Stimulated activated CD4-positive, alpha-beta T cell treated with anti-CD3 and anti-CD28 coated beads, TNF-alpha, amount 100 ng/mL, for 24 hours (primary cell): ENCODE measurements at regions not wholly inside any gene's neighbourhood (a gene's known extent, or its start where the extent isn't known, plus 50 kb on each side); places are given as distances from the start of the nearest gene placed in this dataset.
"Not testable (repeated sequence)": the region's sequence is repeated elsewhere in the genome, so short reads cannot be mapped to it uniquely, and the experiment has no call there.

Source experiments
- DNase-seq, 3 experiments: peaks; one replicate each; pipeline ENCODE4 v3.0.0-alpha.2; 2020; ENCODE audit warnings: low read depth in 3 of 3

DNA sequence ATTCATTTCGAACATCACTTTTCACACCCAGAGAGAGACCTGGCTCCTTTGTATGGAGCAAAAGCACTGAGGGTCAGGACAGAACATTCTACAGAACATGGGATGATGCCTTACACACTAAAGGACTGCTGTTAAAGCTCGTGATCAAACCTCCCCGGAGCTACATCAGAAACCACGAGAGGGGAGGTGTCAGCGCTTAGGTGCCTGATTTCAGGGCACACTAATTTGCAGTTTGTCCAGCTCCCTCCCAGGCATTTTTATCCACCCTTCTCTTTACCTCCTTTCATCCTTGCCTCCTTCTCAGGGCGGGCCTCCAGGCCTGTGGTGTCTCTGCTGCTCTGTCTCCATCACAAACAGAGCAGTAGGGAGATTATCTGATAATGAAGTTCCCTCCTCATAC, 127.5 kb downstream of the VPREB1 start:
- no peak for DNase-seq

DNA sequence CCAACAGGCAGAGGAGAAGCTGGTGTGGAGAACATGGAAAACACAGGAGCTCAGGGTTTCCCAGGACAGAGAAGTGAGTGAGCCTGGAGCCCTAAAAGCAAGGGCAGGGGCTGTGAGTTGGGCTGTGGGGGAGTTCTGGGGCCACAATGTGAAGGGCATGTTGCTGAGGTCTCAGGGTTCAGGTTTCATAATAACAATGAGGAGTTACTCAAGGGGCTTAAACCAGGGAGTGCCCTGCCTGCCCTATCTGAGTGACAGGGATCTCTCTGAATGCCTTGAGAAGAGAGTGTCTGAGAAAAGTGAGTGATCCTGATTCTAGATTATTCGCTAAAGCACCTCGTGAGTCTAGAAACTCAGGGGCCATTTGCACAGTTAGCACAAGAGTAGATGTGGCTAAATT, 129.6 kb downstream of the VPREB1 start:
- DNase-seq: no peak

DNA sequence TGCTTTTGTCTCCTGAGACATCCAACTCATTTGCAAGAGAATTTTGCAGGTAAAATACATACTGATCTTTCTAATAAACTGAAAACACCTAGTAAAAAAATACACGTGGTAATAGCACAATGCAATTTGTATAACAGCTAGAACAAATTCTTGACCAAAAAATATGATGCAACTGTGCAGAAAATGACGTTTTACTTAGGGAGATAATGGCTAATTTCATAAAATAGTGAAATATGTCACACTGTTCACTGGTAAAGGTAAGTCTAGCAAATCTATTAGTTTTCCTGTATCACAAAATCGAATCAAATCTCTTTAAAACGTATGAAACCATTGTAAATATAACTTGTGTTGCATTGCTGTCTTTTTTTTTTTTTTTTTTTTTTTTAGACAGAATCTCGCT, 130.0 kb downstream of the VPREB1 start:
- DNase-seq: no peak

DNA sequence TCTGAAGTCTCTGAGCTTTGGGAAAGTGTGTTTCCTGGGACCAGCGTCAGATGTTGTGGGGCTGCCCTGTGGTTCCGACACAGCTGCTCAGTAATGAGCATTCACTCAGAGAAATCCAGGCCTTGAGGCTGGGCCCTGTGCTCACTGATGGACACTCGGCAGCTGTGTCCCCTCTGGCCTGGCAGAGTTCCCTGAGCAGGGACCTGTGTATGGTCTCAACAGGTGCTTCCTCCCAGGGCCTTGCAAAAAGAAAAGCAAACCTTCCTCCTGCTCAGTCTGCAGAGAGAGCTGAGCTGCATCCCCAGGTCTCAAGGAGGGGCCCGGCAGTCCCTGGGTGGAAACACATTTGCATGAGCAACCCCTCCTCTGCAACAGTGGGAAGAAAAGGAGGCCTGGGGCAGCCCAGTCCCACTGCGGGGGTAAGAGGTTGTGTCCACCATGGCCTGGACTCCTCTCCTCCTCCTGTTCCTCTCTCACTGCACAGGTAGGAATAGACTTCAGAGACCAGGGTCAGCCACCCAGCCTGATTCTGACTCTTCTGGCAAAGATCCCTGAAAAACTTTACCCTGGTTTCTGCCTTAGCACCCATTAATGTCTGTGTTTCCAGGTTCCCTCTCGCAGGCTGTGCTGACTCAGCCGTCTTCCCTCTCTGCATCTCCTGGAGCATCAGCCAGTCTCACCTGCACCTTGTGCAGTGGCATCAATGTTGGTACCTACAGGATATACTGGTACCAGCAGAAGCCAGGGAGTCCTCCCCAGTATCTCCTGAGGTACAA, 131.2 kb downstream of the VPREB1 start:
- no peak for DNase-seq

DNA sequence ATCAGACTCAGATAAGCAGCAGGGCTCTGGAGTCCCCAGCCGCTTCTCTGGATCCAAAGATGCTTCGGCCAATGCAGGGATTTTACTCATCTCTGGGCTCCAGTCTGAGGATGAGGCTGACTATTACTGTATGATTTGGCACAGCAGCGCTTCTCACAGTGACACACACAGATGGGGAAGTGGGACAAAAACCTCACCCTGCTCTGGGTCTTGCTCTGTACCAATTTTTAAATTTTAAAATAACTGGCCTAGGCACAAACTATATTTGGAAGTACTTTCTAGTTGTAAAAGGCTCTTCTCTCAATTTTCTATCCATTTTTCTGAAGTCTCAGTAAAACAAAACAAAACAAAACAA, 131.7 kb downstream of the VPREB1 start:
- no peak for DNase-seq

DNA sequence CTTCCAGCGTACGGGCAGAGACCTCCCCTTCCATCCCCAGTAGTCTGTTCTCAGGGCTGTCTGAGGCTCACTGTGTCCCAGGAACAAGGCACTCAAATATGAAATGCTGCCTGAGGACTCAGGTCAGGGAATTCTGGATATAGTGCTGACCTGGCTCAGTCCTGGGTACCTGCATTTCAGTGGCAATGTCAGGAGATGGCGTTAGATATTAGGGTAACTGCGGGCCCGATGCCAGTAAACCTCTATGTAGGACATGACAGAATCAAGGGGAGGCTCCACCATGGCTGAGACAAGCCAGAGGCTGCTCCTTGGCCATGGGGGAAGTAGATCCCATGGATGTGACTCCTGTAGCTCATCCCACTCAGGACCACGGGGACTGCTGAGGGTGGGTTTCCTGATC, 131.7 kb downstream of the ZNF280B start:
- DNase-seq: not testable (repeated sequence)

DNA sequence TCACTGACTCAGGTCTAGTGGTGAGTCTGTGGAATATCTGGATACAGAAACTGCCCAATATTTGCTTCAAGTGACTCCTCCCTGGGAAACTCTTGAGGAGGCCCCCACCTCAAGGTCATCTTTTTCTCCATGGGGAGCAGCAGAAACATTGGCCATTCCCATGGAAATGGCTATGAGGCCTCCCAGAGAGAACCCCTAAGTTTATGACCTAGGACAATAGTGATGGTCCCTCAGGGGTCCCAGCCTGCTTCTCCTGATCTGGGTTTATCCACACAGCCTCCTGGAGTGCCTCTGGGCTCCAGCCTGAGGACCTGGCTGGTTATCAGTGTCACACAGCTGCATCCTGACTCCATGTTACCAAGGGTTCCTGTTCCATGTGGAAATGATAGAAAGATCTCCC, 131.2 kb downstream of the ZNF280B start:
- no peak for DNase-seq

DNA sequence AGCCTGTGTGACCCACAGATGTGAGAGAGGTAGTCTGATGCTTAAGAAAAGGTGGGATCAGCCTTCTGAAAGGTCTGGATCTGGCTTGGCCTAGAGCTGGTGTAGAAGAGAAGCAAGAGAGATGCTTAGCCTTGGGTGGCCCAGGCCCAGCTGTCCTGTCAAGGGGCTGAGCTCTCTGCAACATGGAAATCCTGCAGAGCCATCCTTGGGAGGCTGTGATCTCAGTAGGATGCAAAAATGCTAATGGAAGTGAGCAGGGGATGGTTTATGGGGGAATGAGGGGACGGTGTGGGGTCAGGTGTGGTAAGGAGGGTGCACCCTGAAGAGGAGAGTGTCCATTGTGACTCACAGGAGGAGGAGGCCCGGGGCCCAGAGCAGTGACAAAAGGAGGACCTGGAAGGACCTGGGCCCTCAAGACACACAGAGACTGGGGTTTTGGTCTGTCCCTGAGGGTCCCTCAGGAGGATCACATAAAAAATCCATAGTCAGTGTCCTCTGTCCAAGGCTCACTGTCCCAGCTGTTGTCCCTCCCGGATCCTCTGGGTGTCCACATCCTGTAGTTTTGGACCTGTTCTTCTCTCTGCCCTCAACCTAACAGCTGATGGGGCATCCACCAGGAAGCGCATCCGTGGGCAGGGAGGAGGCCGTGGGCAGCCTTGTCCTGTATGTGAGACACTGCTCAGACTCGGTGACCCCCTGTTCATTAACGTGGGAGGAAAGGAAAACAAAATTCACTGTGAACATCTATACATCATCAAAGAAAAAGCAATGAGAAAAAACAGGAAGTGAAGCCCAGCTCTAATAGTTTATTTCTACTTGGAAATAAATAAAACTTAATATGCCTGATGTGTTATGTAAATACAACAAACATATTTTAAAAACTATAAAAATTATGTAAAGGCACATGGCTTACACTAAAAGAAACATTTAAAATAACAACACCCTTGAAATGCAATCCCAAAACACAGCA, 129.8 kb downstream of the ZNF280B start:
- DNase-seq: no peak

DNA sequence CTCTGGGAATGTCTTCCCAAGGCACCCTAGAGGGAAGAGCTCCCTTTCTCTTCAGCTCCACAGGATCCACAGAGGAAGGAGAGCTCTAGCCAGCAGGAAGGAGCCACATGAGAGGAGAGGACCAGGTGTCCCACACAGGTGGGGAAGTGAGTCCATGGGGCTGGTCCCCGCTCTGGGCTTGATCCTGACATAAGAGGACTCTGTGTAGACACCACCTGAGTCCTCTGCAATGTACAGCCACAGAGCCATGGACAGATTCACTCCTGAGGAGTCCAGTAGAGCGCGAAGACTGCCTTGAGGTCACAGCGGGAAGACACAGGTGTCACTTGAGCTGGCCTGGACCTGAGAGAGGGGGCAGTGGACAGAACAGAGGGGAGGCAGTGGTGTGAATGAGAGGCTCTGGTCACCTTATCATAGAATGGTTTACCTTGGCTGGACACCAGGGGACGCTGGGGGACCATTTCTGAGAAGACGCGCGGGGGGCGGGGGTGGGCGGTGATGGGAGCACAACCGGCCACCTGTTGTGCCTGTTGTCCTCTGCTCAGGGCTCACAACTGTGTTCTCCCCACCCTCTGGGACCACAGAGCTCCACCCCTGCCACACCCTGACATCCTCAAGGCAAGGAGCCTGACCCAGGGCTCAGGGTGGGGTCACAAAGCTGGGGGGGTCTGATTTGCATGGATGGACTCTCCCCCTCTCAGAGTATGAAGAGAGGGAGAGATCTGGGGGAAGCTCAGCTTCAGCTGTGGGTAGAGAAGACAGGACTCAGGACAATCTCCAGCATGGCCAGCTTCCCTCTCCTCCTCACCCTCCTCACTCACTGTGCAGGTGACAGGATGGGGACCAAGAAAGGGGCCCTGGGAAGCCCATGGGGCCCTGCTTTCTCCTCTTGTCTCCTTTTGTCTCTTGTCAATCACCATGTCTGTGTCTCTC, 128.2 kb downstream of the ZNF280B start:
- no peak for DNase-seq

DNA sequence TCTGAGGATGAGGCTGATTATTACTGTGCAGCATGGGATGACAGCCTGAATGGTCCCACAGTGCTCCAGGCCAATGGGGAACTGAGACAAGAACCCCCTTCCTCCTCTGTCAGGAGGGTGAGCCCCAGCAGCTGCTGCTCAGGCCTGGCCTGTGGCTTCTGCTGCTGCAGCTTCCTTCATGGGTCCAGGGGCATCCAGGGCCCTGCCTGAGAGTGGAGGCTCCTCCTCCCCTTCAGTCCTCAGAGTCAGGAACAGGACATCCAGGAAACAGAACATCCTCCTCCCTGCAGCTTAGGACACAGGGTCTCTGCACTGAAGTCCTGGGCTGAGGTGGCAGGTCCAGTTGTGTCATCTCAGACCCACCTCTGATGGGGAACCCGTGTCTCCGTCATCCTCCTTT, 127.2 kb downstream of the ZNF280B start:
- not testable (repeated sequence) for DNase-seq

DNA sequence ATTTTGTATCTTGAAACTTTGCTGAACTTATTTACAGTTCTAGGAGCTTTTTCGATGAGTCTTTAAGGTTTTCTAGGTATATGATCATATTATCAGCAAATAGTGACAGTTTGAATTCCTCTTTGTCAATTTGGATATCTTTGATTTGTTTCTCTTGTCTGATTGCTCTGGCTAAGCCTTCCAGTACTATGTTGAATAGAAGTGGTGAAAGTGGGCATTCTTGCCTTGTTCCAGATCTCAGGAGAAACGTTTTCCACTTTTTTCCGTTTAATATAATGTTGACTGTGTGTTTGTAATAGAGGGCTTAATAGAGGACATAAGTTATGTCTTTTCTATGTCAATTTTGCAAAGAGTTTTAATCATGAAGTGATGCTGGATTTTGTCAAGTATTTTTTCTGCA, 124.3 kb downstream of the ZNF280B start:
- no peak for DNase-seq

DNA sequence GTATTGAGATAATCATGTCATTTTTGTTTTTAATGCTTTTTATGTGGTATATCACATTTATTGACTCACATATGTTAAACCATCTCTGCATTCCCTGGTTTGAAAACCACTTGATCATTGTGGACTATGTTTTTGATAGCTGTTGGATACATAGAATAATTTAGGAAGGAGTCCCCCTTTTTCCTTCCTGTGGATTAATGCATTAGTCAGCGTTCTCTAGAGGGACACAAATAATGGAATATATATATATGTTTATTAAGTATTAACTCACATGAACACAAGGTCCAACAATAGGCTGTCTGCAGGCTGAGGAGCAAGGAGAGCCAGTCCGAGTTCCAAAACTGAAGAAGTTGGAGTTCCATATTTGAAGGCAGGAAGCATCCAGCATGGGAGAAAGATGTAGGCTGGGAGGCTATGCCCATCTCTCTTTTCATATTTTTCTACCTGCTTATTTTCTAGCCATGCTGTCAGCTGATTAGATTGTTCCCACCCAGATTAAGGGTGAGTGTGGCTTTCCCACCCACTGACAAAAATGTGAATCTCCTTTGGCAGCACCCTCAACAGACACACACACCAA, 123.8 kb downstream of the ZNF280B start:
- no peak for DNase-seq

DNA sequence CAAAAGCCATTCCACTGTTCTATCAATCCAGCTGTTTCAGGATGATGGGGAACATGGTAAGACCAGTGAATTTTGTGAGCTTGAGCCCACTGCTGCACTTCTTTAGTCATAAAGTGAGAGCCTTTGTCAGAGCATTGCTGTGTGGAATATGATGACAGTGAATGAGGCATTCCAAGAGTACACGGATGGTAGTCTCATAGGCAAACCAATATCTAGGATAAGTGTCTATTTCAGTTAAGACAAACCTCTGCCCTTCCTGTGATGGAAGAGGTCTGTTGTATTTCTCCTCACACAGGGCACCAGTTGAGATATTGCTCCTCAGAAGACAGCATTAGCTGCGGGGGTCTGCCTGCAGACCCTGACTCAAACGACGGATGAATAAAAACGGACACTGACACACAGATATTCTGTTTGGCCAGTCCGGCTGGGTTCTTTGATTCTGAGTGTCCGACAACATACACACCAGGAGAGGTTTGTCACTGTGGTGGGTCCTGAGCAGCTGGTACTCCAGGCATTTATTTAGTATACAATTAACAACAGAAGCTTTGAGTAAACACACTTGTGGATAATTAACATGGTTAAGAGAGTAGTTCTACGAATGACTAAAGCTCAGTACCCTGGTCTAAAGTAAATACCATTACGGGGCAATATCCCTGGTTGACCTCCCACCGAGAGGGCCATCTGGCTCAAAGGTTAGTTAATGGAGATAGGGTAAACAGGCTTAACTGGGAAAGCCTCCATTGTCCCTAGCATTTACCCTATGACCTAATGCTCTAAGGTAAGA, 121.7 kb downstream of the ZNF280B start:
- no peak for DNase-seq

DNA sequence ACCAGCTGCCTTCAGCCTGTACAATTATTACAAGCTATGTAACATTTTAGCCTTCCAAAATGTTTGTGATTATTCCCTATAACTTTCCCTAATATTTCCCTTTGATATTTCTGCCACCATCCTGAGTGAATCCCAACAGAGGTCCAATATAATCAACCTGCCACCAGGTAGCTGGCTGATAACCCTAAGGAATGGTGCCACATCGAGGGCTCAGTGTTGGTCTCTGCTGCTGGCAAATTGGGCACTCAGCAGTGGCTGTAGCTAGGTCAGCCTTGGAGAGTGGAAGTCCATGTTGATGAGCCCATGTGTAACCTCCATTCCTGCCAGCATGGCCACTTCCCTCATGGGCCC, 121.2 kb downstream of the ZNF280B start:
- DNase-seq: no peak

DNA sequence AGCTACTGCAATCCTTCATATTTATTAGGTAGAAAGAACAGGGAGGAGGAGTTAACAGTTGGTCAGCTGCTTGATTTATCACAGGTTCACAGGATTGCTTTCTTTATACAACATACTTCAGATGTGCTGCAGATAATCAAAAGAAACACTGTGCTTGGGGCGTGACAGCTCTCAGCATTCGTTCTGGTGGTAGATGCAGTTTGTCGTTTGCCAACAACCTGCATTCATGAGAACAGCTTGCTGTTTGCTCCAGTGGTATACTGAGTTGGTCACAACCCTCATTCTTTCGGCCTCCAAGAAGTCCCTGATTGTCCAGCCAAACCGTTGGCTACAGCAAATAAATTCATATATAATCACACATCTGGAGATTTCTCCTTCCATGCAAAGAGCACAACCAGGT, 120.5 kb downstream of the ZNF280B start:
- no peak for DNase-seq

DNA sequence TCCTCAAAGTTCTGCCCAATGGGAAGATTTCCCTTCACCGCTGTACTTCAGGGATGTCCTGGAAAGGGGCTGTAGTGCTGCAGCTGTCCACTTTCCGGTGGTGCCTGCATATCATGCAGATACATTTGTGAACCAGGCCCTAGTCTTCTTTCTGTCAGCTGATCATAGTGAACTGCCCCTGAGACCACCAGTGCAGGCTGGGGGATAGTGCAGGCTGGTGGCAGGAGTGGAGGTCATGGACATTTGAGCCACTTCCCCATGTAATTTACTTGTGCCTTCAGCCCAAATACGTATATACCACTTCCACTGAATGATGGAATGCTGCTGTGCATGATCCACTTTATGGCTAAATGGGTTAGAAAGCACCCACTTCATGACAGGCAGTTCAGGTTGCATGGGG, 120.0 kb downstream of the ZNF280B start:
- no peak for DNase-seq

DNA sequence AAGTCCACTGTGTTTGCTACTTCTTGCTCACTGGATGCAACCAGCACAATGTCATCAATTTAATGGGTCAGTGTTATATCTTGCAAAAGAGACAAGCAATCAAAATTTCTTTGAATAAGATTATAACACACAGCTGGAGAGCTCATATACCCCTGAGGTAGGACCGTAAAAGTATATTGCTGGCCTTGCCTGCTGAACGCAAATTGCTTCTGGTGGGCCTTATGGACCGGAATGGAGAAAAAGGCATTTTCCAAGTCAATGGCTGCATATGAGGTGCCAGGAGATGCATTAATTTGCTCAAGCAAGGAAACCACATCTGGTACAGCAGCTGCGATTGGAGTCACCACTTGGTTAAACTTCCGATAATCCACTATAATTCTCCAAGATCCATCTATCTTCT, 119.1 kb downstream of the ZNF280B start:
- no peak for DNase-seq

DNA sequence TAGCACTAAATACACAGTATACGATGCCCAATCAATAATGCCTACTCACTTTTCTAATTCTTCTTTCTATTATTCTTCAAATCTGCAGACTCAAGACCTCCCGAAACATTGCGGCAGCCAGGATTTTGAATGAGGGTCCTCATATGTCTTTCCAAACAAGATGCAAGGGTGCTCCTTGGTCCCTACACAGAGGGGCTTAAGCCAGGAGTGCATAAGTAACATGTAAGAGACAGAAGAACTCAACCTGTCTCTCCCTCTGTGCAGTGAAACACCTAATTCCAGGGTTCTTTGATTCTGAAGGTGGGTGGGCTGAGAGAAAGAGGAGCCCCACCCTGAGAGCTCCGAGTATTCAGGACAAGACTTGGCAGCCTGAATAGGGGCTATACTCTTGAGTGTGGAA, 117.6 kb downstream of the ZNF280B start:
- no peak for DNase-seq

DNA sequence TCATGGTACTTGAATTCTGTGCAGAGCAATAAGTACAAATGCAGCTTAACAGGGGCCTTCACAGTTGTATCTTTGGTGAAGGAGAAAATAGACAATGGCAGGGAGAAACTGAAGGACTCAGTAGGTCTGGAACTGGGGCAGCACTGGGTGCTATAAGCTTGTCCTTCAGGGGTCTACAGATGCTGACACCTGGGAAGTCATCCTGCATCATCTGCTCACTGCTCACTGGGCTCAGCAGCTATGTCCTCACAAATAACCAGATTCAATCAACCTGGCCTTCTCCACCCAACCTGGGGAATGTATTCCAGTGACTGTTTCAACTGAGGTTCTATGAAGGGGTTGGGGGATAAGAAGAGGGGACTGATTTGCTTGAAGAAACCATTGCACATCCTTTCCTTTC, 117.0 kb downstream of the ZNF280B start:
- no peak for DNase-seq

DNA sequence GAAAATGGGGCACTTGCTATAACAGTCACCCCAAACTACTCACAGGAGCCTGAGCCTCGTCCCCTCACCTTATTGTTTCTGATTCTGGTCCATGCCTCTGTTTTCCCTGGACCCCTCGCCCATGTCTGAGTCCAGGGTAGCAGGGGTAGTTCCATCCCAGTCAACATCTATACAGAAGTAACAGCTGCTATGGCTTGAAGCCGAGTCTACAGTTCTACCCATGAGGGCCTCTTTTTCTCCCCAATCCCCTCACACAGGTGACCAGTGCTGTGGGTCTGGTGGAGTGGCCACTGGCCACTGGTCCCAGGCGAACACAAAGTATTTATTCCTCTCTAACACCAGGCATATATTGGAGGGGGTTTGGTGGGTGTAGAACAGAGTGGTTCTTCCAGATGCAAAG, 116.4 kb downstream of the ZNF280B start:
- DNase-seq: no peak

DNA sequence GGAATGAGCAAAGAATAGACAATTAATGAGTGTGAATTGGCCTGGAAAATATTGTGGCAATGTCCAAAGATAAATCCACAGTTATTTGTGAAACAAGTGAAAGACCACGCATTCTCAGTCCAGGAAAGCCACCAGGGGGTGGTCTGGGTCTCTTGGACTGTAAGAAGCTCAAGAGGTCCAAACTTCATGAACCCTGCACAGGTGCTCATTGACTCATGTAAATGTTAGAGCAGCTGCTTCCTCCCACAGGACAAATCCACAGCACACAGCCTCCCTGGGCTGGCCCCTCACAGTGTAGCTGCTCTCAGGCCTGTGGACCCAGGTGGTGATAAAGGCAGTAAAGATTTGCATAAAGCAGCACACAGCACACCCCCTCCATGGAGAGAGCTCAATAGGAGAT, 114.0 kb downstream of the ZNF280B start:
- no peak for DNase-seq
